ENCODE measurements at regions not wholly inside any gene's neighbourhood (a gene's known extent, or its start where the extent isn't known, plus 50 kb on each side); places are given as distances from the start of the nearest gene placed in this dataset.

DNA sequence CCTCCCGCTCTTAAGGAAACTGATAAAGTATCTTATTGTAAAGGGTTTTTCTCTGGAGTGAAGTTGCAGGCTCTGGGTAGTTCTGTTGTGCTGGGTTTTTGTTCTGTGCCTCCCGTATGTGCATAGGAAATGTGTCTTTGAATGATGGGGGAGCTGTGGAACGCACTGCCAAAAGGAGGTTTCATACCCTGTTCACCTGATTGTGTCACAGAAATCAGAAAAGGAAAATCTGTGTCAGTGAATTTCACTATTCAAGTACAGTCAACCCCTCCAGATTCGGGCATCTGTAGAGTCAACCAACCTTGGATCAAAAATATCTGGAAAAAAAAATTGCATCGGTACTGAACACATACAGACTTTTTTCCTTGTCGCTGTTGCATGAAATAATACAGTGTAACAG is 127.8 kb downstream of the MRPL57 start:
- TF ChIP-seq, protein P1, sequence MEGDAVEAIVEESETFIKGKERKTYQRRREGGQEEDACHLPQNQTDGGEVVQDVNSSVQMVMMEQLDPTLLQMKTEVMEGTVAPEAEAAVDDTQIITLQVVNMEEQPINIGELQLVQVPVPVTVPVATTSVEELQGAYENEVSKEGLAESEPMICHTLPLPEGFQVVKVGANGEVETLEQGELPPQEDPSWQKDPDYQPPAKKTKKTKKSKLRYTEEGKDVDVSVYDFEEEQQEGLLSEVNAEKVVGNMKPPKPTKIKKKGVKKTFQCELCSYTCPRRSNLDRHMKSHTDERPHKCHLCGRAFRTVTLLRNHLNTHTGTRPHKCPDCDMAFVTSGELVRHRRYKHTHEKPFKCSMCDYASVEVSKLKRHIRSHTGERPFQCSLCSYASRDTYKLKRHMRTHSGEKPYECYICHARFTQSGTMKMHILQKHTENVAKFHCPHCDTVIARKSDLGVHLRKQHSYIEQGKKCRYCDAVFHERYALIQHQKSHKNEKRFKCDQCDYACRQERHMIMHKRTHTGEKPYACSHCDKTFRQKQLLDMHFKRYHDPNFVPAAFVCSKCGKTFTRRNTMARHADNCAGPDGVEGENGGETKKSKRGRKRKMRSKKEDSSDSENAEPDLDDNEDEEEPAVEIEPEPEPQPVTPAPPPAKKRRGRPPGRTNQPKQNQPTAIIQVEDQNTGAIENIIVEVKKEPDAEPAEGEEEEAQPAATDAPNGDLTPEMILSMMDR (IDR thresholded peaks at IDR 0.05): no peak
- TF ChIP-seq POLR2A (IDR thresholded peaks at IDR 0.05): no peak
